SK-N-SH treated with all-trans-retinoic acid at 6 μM for 48 hours (cell line): ENCODE measurements at regions not wholly inside any gene's neighbourhood (a gene's known extent, or its start where the extent isn't known, plus 50 kb on each side); places are given as distances from the start of the nearest gene placed in this dataset.

Experiments
- ATAC-seq: fragments of 200-7000 bp; cut with Tn5 transposase; 3 replicates; pipeline ENCODE4 v1.9.1; 2020; ENCODE audit warnings: mild to moderate bottlenecking, moderate library complexity
- ARNTL ChIP-seq: fragments of 450-650 bp; formaldehyde crosslinking; IDR thresholded peaks from 2 replicates; pipeline ENCODE4 v1.5.0; 2020; ENCODE audit warnings: low read depth, mild to moderate bottlenecking, moderate library complexity, borderline replicate concordance
- CSDC2 ChIP-seq: fragments of 250-450 bp; sonication (Bioruptor Pico); IDR thresholded peaks from 2 replicates; pipeline ENCODE4 v1.5.0; 2020; ENCODE audit warnings: mild to moderate bottlenecking, moderate library complexity
- ESRRG ChIP-seq: fragments of 250-450 bp; sonication (Bioruptor Pico); IDR thresholded peaks from 2 replicates; pipeline ENCODE4 v1.6.1; 2021; ENCODE audit warnings: mild to moderate bottlenecking
- ISL1 ChIP-seq: fragments of 250-450 bp; sonication (Bioruptor Pico); IDR thresholded peaks from 2 replicates; pipeline ENCODE4 v2.1.2; 2022; ENCODE audit warnings: mild to moderate bottlenecking, moderate library complexity
- OSR1 ChIP-seq: fragments of 250-450 bp; sonication (Bioruptor Pico); IDR thresholded peaks from 2 replicates; pipeline ENCODE4 v1.8.0; 2022; ENCODE audit warnings: moderate library complexity, mild to moderate bottlenecking, inconsistent platforms
- PPARA ChIP-seq: fragments of 250-450 bp; sonication (Bioruptor Pico); IDR thresholded peaks from 2 replicates; pipeline ENCODE4 v1.5.0; 2020; ENCODE audit warnings: mild to moderate bottlenecking, borderline replicate concordance
- SNAI2 ChIP-seq: fragments of 250-450 bp; sonication (Bioruptor Pico); IDR thresholded peaks from 2 replicates; pipeline ENCODE4 v1.5.0; 2020; ENCODE audit warnings: mild to moderate bottlenecking, moderate library complexity
- TCF4 ChIP-seq: fragments of 250-450 bp; sonication (Bioruptor Pico); IDR thresholded peaks from 2 replicates; pipeline ENCODE4 v1.8.0; 2021; ENCODE audit warnings: mild to moderate bottlenecking, moderate library complexity, borderline replicate concordance
- TOX ChIP-seq: fragments of 250-450 bp; sonication (Bioruptor Pico); IDR thresholded peaks from 2 replicates; pipeline ENCODE4 v1.8.0; 2021; ENCODE audit warnings: mild to moderate bottlenecking, moderate library complexity, borderline replicate concordance
- TSHZ2 ChIP-seq: fragments of 250-450 bp; sonication (Bioruptor Pico); IDR thresholded peaks from 2 replicates; pipeline ENCODE4 v1.5.0; 2020; ENCODE audit warnings: mild to moderate bottlenecking, moderate library complexity
- ZC3H10 ChIP-seq: fragments of 250-450 bp; sonication (Bioruptor Pico); IDR thresholded peaks from 2 replicates; pipeline ENCODE4 v1.5.1; 2021; ENCODE audit warnings: mild to moderate bottlenecking, moderate library complexity
- ZFP3 ChIP-seq: fragments of 250-450 bp; sonication (Bioruptor Pico); IDR thresholded peaks from 2 replicates; pipeline ENCODE4 v1.5.0; 2020; ENCODE audit warnings: mild to moderate bottlenecking, moderate library complexity
- ZFP30 ChIP-seq: fragments of 450-650 bp; formaldehyde crosslinking; IDR thresholded peaks from 2 replicates; pipeline ENCODE4 v1.5.0; 2022; ENCODE audit warnings: mild to moderate bottlenecking, moderate library complexity
- ZNF565 ChIP-seq: fragments of 450-650 bp; formaldehyde crosslinking; conservative IDR thresholded peaks from 2 replicates; pipeline ENCODE4 v1.5.0; 2020; ENCODE audit warnings: low read depth, mild to moderate bottlenecking, moderate library complexity
- ZNF70 ChIP-seq: fragments of 450-650 bp; formaldehyde crosslinking; IDR thresholded peaks from 2 replicates; pipeline ENCODE4 v1.5.0; 2020; ENCODE audit warnings: mild to moderate bottlenecking, moderate library complexity
- ZNF8 ChIP-seq: fragments of 450-650 bp; formaldehyde crosslinking; IDR thresholded peaks from 2 replicates; pipeline ENCODE4 v1.5.0; 2020; ENCODE audit warnings: mild to moderate bottlenecking, moderate library complexity
- TF ChIP-seq, protein P1 (sequence below): fragments of 250-450 bp; sonication (Bioruptor Pico); IDR thresholded peaks from 2 replicates; pipeline ENCODE4 v1.8.0; 2021; ENCODE audit warnings: low read depth, mild to moderate bottlenecking, moderate library complexity, borderline replicate concordance
- TF ChIP-seq, protein P2 (sequence below): fragments of 250-450 bp; sonication (Bioruptor Pico); IDR thresholded peaks from 2 replicates; pipeline ENCODE4 v1.8.0; 2020; ENCODE audit warnings: mild to moderate bottlenecking, moderate library complexity, borderline replicate concordance
- TF ChIP-seq, protein P3 (sequence below): fragments of 250-450 bp; sonication (Bioruptor Pico); IDR thresholded peaks from 2 replicates; pipeline ENCODE4 v1.5.1; 2020; ENCODE audit warnings: low read depth, mild to moderate bottlenecking, moderate library complexity

- TF ChIP-seq OSR1 (CRISPR knock-in tag), result no peak
- TF ChIP-seq, protein P1, sequence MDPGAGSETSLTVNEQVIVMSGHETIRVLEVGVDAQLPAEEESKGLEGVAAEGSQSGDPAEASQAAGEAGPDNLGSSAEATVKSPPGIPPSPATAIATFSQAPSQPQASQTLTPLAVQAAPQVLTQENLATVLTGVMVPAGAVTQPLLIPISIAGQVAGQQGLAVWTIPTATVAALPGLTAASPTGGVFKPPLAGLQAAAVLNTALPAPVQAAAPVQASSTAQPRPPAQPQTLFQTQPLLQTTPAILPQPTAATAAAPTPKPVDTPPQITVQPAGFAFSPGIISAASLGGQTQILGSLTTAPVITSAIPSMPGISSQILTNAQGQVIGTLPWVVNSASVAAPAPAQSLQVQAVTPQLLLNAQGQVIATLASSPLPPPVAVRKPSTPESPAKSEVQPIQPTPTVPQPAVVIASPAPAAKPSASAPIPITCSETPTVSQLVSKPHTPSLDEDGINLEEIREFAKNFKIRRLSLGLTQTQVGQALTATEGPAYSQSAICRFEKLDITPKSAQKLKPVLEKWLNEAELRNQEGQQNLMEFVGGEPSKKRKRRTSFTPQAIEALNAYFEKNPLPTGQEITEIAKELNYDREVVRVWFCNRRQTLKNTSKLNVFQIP (CRISPR knock-in tag), result no peak
- TF ChIP-seq, all 23 proteins: peak for 0
- no peak for ATAC-seq
These were observed 365.9 kb downstream of the AKAIN1 start for GRCh38 chr18:4831127-4831526.

DNA sequence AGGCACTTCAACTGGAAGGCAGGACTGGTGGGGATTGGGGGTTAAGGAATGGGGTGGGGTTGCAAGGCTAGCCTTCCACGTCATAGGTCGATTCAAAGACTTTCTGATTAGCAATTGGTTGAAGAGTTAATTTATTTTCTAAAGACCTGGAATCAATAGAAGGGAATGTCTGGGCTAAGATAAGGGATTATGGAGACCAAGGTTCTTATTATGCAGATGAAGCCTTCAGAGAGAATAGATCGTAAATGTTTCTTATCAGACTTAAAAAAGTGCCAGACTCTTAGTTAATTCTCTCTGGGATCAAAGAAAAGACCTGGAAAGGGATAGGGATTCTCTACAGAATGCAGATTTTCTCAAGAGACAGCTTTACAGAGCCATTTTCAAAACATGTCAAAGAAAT, 368.0 kb upstream of the DLGAP1 start:
- no peak for ATAC-seq
- TF ChIP-seq, protein P2, sequence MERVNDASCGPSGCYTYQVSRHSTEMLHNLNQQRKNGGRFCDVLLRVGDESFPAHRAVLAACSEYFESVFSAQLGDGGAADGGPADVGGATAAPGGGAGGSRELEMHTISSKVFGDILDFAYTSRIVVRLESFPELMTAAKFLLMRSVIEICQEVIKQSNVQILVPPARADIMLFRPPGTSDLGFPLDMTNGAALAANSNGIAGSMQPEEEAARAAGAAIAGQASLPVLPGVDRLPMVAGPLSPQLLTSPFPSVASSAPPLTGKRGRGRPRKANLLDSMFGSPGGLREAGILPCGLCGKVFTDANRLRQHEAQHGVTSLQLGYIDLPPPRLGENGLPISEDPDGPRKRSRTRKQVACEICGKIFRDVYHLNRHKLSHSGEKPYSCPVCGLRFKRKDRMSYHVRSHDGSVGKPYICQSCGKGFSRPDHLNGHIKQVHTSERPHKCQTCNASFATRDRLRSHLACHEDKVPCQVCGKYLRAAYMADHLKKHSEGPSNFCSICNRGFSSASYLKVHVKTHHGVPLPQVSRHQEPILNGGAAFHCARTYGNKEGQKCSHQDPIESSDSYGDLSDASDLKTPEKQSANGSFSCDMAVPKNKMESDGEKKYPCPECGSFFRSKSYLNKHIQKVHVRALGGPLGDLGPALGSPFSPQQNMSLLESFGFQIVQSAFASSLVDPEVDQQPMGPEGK, result no peak
- TF ChIP-seq, protein P3, sequence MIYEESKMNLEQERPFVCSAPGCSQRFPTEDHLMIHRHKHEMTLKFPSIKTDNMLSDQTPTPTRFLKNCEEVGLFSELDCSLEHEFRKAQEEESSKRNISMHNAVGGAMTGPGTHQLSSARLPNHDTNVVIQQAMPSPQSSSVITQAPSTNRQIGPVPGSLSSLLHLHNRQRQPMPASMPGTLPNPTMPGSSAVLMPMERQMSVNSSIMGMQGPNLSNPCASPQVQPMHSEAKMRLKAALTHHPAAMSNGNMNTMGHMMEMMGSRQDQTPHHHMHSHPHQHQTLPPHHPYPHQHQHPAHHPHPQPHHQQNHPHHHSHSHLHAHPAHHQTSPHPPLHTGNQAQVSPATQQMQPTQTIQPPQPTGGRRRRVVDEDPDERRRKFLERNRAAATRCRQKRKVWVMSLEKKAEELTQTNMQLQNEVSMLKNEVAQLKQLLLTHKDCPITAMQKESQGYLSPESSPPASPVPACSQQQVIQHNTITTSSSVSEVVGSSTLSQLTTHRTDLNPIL, result no peak

- ATAC-seq, result no peak
- TF ChIP-seq ARNTL (no peak), ISL1 (CRISPR knock-in tag) (no peak), ESRRG (no peak), SNAI2 (CRISPR knock-in tag) (no peak), ZNF565 (no peak), ZFP30 (CRISPR knock-in tag) (no peak), ZFP3 (CRISPR knock-in tag) (no peak), TOX (CRISPR knock-in tag) (no peak), OSR1 (CRISPR knock-in tag) (no peak), TSHZ2 (CRISPR knock-in tag) (no peak), CSDC2 (CRISPR knock-in tag) (no peak), ZNF70 (no peak), ZC3H10 (CRISPR knock-in tag) (no peak)
- TF ChIP-seq, protein P2, result no peak
These were observed 366.7 kb upstream of the DLGAP1 start for GRCh38 chr18:4821801-4822200.

- no peak for TF ChIP-seq CSDC2 (CRISPR knock-in tag)
- TF ChIP-seq, protein P3, result no peak
- TF ChIP-seq PPARA (CRISPR knock-in tag), result no peak
- TF ChIP-seq, protein P1 (CRISPR knock-in tag), result no peak
- TF ChIP-seq ZC3H10 (CRISPR knock-in tag), result no peak
- TF ChIP-seq TCF4, result no peak
- TF ChIP-seq ARNTL, result no peak
- TF ChIP-seq TSHZ2 (CRISPR knock-in tag), result no peak
- TF ChIP-seq ESRRG, result no peak
- no peak for TF ChIP-seq TOX (CRISPR knock-in tag)
- no peak for TF ChIP-seq SNAI2 (CRISPR knock-in tag)
- no peak for TF ChIP-seq ZNF8 (CRISPR knock-in tag)
- ATAC-seq, result no peak
These were observed 362.6 kb upstream of the DLGAP1 start for GRCh38 chr18:4817665-4818064.
